Calu3 (cell line): ENCODE measurements at regions not wholly inside any gene's neighbourhood (a gene's known extent, or its start where the extent isn't known, plus 50 kb on each side); places are given as distances from the start of the nearest gene placed in this dataset.
"Not testable (repeated sequence)": the region's sequence is repeated elsewhere in the genome, so short reads cannot be mapped to it uniquely, and the experiment has no call there.

Source experiments
- BruUV-seq: library from RNA; stranded (reverse); fragments of 400-500 nt; replicated peaks from 2 replicates; lab custom pipeline; 2021; lab: Mats Ljungman, UMichigan
- CTCF ChIA-PET: fragments of 300-600 bp; sonication (Branson Sonifier 250); formaldehyde crosslinking; loops from one replicate; lab custom pipeline; 2022; ENCODE audit warnings: antibody characterized with exemption; lab: Charles Lee
- DNase-seq: peaks from one replicate; pipeline ENCODE4 v3.0.0; 2022
- H3K27ac Mint-ChIP-seq: one replicate; pipeline ENCODE4 v1.8.0; 2022; ENCODE audit warnings: mixed read lengths; ENCODE audit not compliant: unreplicated experiment
- H3K27me3 Mint-ChIP-seq: one replicate; pipeline ENCODE4 v1.8.0; 2022; ENCODE audit warnings: mixed read lengths; ENCODE audit not compliant: unreplicated experiment
- H3K36me3 Mint-ChIP-seq: one replicate; pipeline ENCODE4 v1.8.0; 2022; ENCODE audit warnings: mild to moderate bottlenecking, moderate library complexity, mixed read lengths; ENCODE audit not compliant: insufficient read depth, unreplicated experiment
- H3K4me1 Mint-ChIP-seq: one replicate; pipeline ENCODE4 v1.8.0; 2022; ENCODE audit warnings: mild to moderate bottlenecking, low read depth, mixed read lengths; ENCODE audit not compliant: unreplicated experiment
- H3K4me3 Mint-ChIP-seq: one replicate; pipeline ENCODE4 v1.8.0; 2022; ENCODE audit warnings: mild to moderate bottlenecking, low read depth, moderate library complexity, mixed read lengths; ENCODE audit not compliant: unreplicated experiment
- H3K9me3 Mint-ChIP-seq: one replicate; pipeline ENCODE4 v1.8.0; 2022; ENCODE audit warnings: low read depth, mixed read lengths; ENCODE audit not compliant: unreplicated experiment
- intact Hi-C: fragments of 100-400 bp; cut with micrococcal nuclease; formaldehyde crosslinking; loops from one replicate; pipeline ENCODE4 v1.10.0; 2022; ENCODE audit not compliant: unreplicated experiment
- TF ChIP-seq, protein P1 (sequence below): fragments of 200-600 bp; IDR thresholded peaks from one replicate; pipeline ENCODE4 v1.8.0; 2022; ENCODE audit warnings: antibody characterized with exemption; ENCODE audit not compliant: unreplicated experiment

DNA sequence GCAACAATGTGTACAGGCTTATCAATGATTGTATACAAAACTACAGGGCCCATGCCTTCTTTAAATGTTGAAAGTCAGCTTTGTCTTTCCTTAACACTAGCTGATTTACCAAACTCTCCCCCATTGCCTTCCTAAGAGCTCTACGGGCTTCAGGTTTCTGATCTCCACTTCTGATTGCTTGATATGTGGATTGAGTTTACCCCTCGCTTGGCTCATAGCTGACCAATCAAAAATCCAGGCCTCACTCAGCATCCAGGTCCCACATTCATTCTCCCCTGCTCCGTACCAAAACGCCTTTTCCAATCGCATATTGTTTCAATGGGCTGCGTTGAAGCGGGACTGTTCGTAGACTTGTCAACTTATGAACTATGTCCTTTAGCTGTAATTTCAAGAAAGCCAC is 195.1 kb upstream of the TOX3 start:
- BruUV-seq = no TSS peak
- Mint-ChIP-seq H3K36me3 (no peaks in the 10 kb centered on the region), H3K27ac (no peak overlapping the region), H3K4me3 (no peak overlapping the region), H3K4me1 (no peaks in the 10 kb centered on the region), H3K9me3 (peaks cover 3% of the 10 kb centered on the region), H3K27me3 (peaks cover 1% of the 10 kb centered on the region)
- CTCF ChIA-PET = no interaction called here
- TF ChIP-seq, protein P1, sequence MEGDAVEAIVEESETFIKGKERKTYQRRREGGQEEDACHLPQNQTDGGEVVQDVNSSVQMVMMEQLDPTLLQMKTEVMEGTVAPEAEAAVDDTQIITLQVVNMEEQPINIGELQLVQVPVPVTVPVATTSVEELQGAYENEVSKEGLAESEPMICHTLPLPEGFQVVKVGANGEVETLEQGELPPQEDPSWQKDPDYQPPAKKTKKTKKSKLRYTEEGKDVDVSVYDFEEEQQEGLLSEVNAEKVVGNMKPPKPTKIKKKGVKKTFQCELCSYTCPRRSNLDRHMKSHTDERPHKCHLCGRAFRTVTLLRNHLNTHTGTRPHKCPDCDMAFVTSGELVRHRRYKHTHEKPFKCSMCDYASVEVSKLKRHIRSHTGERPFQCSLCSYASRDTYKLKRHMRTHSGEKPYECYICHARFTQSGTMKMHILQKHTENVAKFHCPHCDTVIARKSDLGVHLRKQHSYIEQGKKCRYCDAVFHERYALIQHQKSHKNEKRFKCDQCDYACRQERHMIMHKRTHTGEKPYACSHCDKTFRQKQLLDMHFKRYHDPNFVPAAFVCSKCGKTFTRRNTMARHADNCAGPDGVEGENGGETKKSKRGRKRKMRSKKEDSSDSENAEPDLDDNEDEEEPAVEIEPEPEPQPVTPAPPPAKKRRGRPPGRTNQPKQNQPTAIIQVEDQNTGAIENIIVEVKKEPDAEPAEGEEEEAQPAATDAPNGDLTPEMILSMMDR = no peak
- intact Hi-C loops = no loop called here
- DNase-seq = no peak

DNA sequence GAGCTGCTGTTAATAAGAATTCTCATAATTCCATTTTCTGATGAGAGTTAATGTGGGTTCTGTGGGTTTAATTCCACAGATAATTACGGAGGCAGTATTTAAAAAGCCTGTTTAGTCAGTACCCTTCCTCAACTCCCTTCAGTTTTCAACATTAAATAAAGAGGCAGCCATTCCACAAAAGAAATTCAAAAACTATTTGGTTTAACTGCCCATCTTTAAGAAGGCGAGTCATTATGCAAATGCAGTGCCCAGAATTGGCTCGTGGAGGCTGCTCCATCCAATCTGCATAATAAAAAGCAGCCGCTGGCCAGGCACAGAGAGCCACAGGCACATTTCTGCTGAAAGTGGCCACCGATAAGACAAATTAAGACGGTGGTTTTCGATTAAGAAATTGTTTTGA is 194.4 kb upstream of the TOX3 start:
- no peak for DNase-seq
- Mint-ChIP-seq H3K4me3 (no peak overlapping the region), H3K4me1 (no peaks in the 10 kb centered on the region), H3K27ac (no peak overlapping the region), H3K27me3 (no peaks in the 10 kb centered on the region), H3K36me3 (no peaks in the 10 kb centered on the region), H3K9me3 (no peaks in the 10 kb centered on the region)
- CTCF ChIA-PET = no interaction called here
- intact Hi-C loops = no loop called here
- TF ChIP-seq, protein P1 = no peak
- BruUV-seq = no TSS peak

DNA sequence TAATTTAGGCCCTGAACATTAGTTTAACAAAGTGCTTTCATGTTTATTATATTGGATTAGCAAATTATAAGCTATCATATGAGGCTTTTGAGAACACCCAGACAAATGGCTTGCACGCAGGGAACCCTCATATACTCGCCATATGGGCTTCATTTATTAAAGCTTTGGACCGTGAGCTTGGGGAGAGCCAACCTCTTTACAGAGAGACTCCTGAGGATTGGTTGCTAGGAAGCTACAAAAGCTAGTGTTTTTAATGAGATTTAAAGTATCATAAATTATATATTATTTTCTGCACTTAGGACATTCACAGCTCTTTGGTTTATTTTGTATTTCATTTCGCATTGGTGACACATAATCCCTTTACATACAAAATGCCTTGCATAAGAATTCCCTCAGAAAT is 193.8 kb upstream of the TOX3 start:
- CTCF ChIA-PET = no interaction called here
- H3K9me3 Mint-ChIP-seq = no peaks in the 10 kb centered on the region
- no peaks in the 10 kb centered on the region for H3K36me3 Mint-ChIP-seq
- no peak for DNase-seq
- H3K4me3 Mint-ChIP-seq = no peak overlapping the region
- TF ChIP-seq, protein P1 = no peak
- H3K4me1 Mint-ChIP-seq = no peaks in the 10 kb centered on the region
- BruUV-seq = no TSS peak
- no peak overlapping the region for H3K27ac Mint-ChIP-seq
- H3K27me3 Mint-ChIP-seq = peaks cover 4% of the 10 kb centered on the region
- intact Hi-C loops = no loop called here

DNA sequence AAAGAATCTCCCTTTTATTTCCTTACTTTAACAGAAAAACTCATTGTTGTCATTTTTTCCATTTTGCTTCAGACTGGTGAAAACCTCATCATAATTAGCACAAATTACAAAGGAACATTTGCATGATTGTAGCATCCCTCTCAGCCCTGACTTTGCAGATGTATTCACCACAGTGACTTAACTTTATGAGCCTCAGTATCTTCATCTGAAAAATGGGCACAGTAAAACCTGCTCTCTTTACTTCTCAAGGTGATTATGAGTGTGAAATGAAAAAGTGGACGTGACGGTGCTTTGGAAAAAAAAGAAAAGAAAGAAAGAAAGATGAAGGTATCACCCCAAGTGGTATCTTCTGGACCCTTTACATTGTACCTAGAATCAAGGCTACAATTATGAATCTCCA is 193.4 kb upstream of the TOX3 start:
- Mint-ChIP-seq H3K27ac (no peak overlapping the region), H3K36me3 (no peaks in the 10 kb centered on the region), H3K9me3 (no peaks in the 10 kb centered on the region), H3K4me3 (no peak overlapping the region), H3K4me1 (no peaks in the 10 kb centered on the region), H3K27me3 (peaks cover 9% of the 10 kb centered on the region)
- BruUV-seq = no TSS peak
- intact Hi-C loops = no loop called here
- CTCF ChIA-PET = no interaction called here
- TF ChIP-seq, protein P1 = no peak
- no peak for DNase-seq

DNA sequence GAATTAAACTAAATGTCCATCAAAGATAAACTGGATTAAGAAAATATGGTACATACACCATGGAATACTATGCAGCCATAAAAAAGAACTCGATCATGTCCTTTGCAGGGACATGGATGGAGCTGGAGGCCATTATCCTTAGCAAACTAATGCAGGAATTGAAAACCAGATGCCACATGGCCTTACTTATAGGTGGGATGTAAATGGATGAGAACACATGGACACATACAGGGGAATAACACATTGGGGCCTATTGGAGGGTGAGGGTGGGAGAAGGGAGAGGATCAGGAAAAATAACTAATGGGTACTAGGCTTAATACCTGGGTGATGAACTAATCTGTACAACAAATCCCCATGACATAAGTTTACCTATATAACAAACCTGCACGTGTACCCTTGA is 192.0 kb upstream of the TOX3 start:
- DNase-seq, H3K4me3 Mint-ChIP-seq, CTCF ChIA-PET, H3K36me3 Mint-ChIP-seq, BruUV-seq, H3K4me1 Mint-ChIP-seq, intact Hi-C loops, H3K9me3 Mint-ChIP-seq, H3K27ac Mint-ChIP-seq: not testable (repeated sequence)
- peaks cover 19% of the 10 kb centered on the region for H3K27me3 Mint-ChIP-seq
